GM12872 (cell line): ENCODE measurements at regions not wholly inside any gene's neighbourhood (a gene's known extent, or its start where the extent isn't known, plus 50 kb on each side); places are given as distances from the start of the nearest gene placed in this dataset.

Experiments used
- TF ChIP-seq, protein P1 (sequence below): IDR thresholded peaks from 3 replicates; pipeline ENCODE4 v1.5.1; 2011; ENCODE audit warnings: low read depth, mild to moderate bottlenecking, low read length, moderate library complexity; ENCODE audit not compliant: insufficient read depth

DNA sequence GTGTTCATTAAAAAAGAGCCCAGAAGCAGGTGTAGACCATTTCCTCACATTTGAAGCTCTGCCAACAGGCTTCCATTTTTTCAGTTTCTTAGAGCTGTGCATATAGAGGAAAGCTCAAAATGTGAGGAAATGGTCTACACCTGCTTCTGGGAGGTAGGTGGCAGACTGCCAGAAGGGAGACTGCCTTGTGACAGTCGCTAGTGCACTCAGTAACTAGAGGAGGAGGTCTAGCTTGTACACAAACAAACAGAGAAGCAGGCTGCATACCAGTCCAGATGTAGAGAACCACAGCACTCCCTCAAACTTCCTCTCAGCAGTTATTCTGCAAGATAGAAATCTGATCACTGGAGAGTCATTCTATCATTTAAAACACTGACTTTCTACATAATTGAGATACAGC is 800.2 kb downstream of the EFNB2 start:
- TF ChIP-seq, protein P1, sequence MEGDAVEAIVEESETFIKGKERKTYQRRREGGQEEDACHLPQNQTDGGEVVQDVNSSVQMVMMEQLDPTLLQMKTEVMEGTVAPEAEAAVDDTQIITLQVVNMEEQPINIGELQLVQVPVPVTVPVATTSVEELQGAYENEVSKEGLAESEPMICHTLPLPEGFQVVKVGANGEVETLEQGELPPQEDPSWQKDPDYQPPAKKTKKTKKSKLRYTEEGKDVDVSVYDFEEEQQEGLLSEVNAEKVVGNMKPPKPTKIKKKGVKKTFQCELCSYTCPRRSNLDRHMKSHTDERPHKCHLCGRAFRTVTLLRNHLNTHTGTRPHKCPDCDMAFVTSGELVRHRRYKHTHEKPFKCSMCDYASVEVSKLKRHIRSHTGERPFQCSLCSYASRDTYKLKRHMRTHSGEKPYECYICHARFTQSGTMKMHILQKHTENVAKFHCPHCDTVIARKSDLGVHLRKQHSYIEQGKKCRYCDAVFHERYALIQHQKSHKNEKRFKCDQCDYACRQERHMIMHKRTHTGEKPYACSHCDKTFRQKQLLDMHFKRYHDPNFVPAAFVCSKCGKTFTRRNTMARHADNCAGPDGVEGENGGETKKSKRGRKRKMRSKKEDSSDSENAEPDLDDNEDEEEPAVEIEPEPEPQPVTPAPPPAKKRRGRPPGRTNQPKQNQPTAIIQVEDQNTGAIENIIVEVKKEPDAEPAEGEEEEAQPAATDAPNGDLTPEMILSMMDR: no peak

DNA sequence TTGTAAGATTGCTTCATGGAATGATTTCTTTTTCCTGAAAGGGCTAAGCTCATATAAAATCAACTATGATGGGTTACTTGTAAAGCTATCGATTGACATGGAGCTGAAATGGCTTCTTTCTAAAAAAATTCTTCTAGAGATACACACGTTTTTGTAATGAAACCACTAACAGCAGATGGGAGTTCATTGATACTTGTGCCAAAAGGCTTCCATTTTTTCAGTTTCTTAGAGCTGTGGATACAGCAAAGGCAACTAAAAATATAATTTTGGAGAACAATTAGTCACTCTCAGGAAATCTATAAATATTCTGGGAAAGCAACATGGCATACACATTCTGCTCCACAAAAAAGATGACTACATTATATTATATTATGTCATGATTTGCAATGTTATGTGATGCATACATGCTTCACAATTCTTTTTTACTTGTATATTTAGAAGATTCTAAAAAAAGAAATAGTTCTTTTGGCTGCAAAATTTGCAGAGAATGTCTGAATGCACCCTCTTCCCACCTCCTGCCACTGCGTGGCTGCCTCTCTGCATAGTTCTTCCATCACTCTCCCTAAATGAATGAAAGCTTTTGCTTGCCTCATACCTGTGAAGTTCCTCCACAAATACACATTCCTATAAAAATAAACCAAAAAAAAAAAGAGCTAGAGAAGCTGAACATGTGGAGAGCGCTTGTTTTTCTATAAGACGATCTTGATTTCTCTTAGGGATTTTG is 802.5 kb downstream of the EFNB2 start:
- TF ChIP-seq, protein P1: no peak

GRCh38 chr13:105725887-105726286 is 809.6 kb downstream of the EFNB2 start:
- TF ChIP-seq, protein P1: no peak

DNA sequence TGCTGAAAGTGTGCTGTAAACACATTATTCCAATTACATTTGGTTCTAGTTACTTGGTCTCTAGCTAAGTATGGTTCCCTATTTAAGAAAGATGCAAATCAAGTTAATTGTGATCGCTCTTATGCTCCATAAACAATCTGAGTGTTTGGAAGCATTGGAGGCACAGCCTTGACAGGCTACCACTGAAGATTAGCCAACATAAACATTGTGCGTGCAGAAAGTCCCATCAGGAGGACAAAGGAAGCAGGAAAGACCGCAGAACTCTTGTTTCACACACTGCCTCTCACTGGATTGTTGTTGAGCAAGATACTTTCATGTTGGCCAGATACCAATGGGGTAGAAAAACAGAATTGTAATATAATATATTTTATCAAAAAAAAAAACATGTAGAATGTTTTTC is 814.4 kb downstream of the EFNB2 start:
- TF ChIP-seq, protein P1: no peak

DNA sequence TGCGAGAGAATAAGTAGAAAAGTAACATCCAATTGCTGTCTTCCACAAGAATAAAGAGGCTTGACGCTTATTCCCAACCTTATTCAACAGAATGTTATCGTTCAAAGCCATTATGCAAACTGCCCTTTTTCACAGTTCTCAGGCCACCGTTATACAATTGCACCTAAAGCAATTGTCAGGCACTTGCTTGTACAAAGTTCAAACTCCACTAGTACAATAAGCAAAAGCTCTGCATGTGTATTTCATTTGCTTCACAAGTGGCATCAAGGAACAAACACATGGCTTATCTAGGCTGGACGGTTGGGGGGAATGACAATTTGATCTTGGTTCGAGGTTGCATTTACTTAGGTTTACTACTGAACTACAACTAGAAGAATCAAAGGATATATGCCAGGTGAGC is 815.6 kb downstream of the EFNB2 start:
- TF ChIP-seq, protein P1: no peak

GRCh38 chr13:105709181-105709580 is 826.3 kb downstream of the EFNB2 start:
- TF ChIP-seq, protein P1: no peak

DNA sequence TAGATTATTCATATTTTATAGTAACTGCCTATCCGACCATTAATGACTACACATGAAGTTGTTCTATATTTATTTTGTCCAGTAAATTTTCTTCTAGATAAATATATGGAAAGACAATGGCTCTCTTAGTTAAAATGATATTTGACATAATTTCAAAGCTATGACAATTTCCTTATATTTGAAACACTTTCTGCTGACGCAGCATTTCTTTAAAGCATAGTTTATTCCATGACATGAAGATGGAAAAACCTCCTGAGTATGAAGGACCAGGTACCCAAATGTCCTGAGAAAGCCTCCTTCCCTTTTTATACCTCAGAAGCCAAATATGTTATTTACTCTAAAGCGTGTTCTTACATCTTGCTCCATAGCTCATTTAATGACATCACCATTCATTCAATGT is 831.6 kb downstream of the EFNB2 start:
- TF ChIP-seq, protein P1: no peak

- TF ChIP-seq, protein P1: no peak
Measured at GRCh38 chr13:105702441-105702840, 833.0 kb downstream of the EFNB2 start.
